G401 (cell line): ENCODE measurements at regions not wholly inside any gene's neighbourhood (a gene's known extent, or its start where the extent isn't known, plus 50 kb on each side); places are given as distances from the start of the nearest gene placed in this dataset.

Source experiments
- DNase-seq: peaks from one replicate; pipeline ENCODE4 v3.0.0-alpha.2; 2015; ENCODE audit warnings: low spot score
- in situ Hi-C: cut with HindIII; loops from 2 replicates; pipeline ENCODE4 v1.10.0; 2016; ENCODE audit warnings: low sequenced_read_pairs, mixed read lengths

GRCh38 chr9:135340726-135341475 lies 138.7 kb upstream of the PPP1R26 start:
- no peak for DNase-seq
- in situ Hi-C loops = no loop called here

GRCh38 chr9:135341612-135342169 lies 137.9 kb upstream of the PPP1R26 start:
- no peak for DNase-seq
- in situ Hi-C loops = no loop called here

- in situ Hi-C loops = no loop called here
- peak; percentile 50 for DNase-seq
Measured at GRCh38 chr9:135342206-135343130, 137.1 kb upstream of the PPP1R26 start.

GRCh38 chr9:135343136-135343535 lies 136.4 kb upstream of the PPP1R26 start:
- in situ Hi-C loops = no loop called here
- DNase-seq = no peak

- in situ Hi-C loops = no loop called here
- DNase-seq = peak; percentile 70
Measured at GRCh38 chr9:135343837-135344522, 135.6 kb upstream of the PPP1R26 start.

- in situ Hi-C loops = no loop called here
- no peak for DNase-seq
Measured at GRCh38 chr9:135344523-135344901, 135.1 kb upstream of the PPP1R26 start.

GRCh38 chr9:135344915-135345500 lies 134.6 kb upstream of the PPP1R26 start:
- in situ Hi-C loops = no loop called here

GRCh38 chr9:135345775-135346433 lies 133.7 kb upstream of the PPP1R26 start:
- in situ Hi-C loops = no loop called here
- DNase-seq = no peak

More at GRCh38 chr9:135344915-135345500, 134.6 kb upstream of the PPP1R26 start:
- no peak for DNase-seq

GRCh38 chr9:135346438-135347050 lies 133.0 kb upstream of the PPP1R26 start:
- in situ Hi-C loops = no loop called here

GRCh38 chr9:135347461-135347860 lies 132.1 kb upstream of the PPP1R26 start:
- DNase-seq = no peak
- in situ Hi-C loops = no loop called here

More at GRCh38 chr9:135346438-135347050, 133.0 kb upstream of the PPP1R26 start:
- DNase-seq = no peak

- in situ Hi-C loops = no loop called here
- no peak for DNase-seq
Measured at GRCh38 chr9:135348076-135348787, 131.3 kb upstream of the PPP1R26 start.

GRCh38 chr9:135348788-135349150 lies 130.8 kb upstream of the PPP1R26 start:
- in situ Hi-C loops = no loop called here
- no peak for DNase-seq

- DNase-seq = no peak
- in situ Hi-C loops = no loop called here
Measured at GRCh38 chr9:135349212-135350002, 130.2 kb upstream of the PPP1R26 start.

GRCh38 chr9:135350003-135350315 lies 129.6 kb upstream of the PPP1R26 start:
- no peak for DNase-seq
- in situ Hi-C loops = no loop called here

- no peak for DNase-seq
- in situ Hi-C loops = no loop called here
Measured at GRCh38 chr9:135353935-135354334, 125.6 kb upstream of the PPP1R26 start.

- in situ Hi-C loops = no loop called here
- peak; percentile 90 for DNase-seq
Measured at GRCh38 chr9:135355521-135356011, 124.0 kb upstream of the PPP1R26 start.

- no peak for DNase-seq
- in situ Hi-C loops = no loop called here
Measured at GRCh38 chr9:135356021-135356420, 123.6 kb upstream of the PPP1R26 start.
